GM12875 (cell line): ENCODE measurements at regions not wholly inside any gene's neighbourhood (a gene's known extent, or its start where the extent isn't known, plus 50 kb on each side); places are given as distances from the start of the nearest gene placed in this dataset.

Experiments
- H3K4me3 ChIP-seq: one replicate; pipeline ENCODE4 v1.5.1; 2011; ENCODE audit warnings: low read depth, low read length, control low read depth
- CTCF ChIP-seq: IDR thresholded peaks from 2 replicates; pipeline ENCODE4 v1.5.1; 2011; ENCODE audit warnings: low read depth, mild to moderate bottlenecking, control low read depth, inconsistent platforms, low read length, moderate library complexity, borderline replicate concordance; ENCODE audit not compliant: insufficient read depth

GRCh38 chr3:30081904-30082303 is 524.5 kb upstream of the TGFBR2 start:
- no peak for TF ChIP-seq CTCF
- no peak overlapping the region for H3K4me3 ChIP-seq

GRCh38 chr3:30082652-30083051 is 523.7 kb upstream of the TGFBR2 start:
- TF ChIP-seq CTCF: no peak
- no peak overlapping the region for H3K4me3 ChIP-seq

GRCh38 chr3:30083315-30083714 is 523.1 kb upstream of the TGFBR2 start:
- no peak overlapping the region for H3K4me3 ChIP-seq
- TF ChIP-seq CTCF: no peak

- no peak for TF ChIP-seq CTCF
- H3K4me3 ChIP-seq: no peak overlapping the region
Measured at GRCh38 chr3:30084316-30084715, 522.1 kb upstream of the TGFBR2 start.

- no peak for TF ChIP-seq CTCF
- H3K4me3 ChIP-seq: no peak overlapping the region
Measured at GRCh38 chr3:30084971-30085403, 521.4 kb upstream of the TGFBR2 start.

GRCh38 chr3:30085486-30085885 is 520.9 kb upstream of the TGFBR2 start:
- no peak overlapping the region for H3K4me3 ChIP-seq
- no peak for TF ChIP-seq CTCF

- TF ChIP-seq CTCF: no peak
- no peak overlapping the region for H3K4me3 ChIP-seq
Measured at GRCh38 chr3:30091686-30092085, 514.7 kb upstream of the TGFBR2 start.
